WTC11 (cell line): ENCODE measurements at regions not wholly inside any gene's neighbourhood (a gene's known extent, or its start where the extent isn't known, plus 50 kb on each side); places are given as distances from the start of the nearest gene placed in this dataset.

Experiments
- ATAC-seq: fragments of 200-7000 bp; cut with Tn5 transposase; 2 replicates; pipeline ENCODE4 v1.10.0; 2021; ENCODE audit warnings: mild to moderate bottlenecking, moderate library complexity
- CTCF ChIA-PET: fragments of 300-600 bp; sonication (Branson Sonifier 250); formaldehyde crosslinking; loops from one replicate; lab custom pipeline; 2021; ENCODE audit warnings: antibody characterized with exemption; lab: Charles Lee
- POLR2A ChIA-PET: fragments of 350-600 bp; sonication (Branson Sonifier 250); formaldehyde crosslinking; loops from one replicate; lab custom pipeline; 2021; ENCODE audit warnings: antibody characterized with exemption; lab: Charles Lee
- DNase-seq: peaks from one replicate; pipeline ENCODE4 v3.0.0; 2021; ENCODE audit warnings: low spot score
- H3K27ac Mint-ChIP-seq: 2 replicates; pipeline ENCODE4 v1.8.0; 2021; ENCODE audit warnings: mixed read lengths
- H3K27me3 Mint-ChIP-seq: 2 replicates; pipeline ENCODE4 v1.8.0; 2021; ENCODE audit warnings: low read depth, mild to moderate bottlenecking, moderate library complexity, mixed read lengths
- H3K36me3 Mint-ChIP-seq: 2 replicates; pipeline ENCODE4 v1.8.0; 2021; ENCODE audit warnings: mixed read lengths
- H3K4me1 Mint-ChIP-seq: 2 replicates; pipeline ENCODE4 v1.8.0; 2022; ENCODE audit warnings: mixed read lengths
- H3K4me3 Mint-ChIP-seq: 2 replicates; pipeline ENCODE4 v1.8.0; 2021; ENCODE audit warnings: mild to moderate bottlenecking, moderate library complexity, mixed read lengths
- H3K9me3 Mint-ChIP-seq: 2 replicates; pipeline ENCODE4 v1.8.0; 2021; ENCODE audit warnings: mixed read lengths
- CREB1 ChIP-seq: sonication (generic); formaldehyde crosslinking; IDR thresholded peaks from 2 replicates; pipeline ENCODE4 v1.8.0; 2023; ENCODE audit warnings: mild to moderate bottlenecking, missing genetic modification reagents
- CREM ChIP-seq: sonication (generic); formaldehyde crosslinking; IDR thresholded peaks from 2 replicates; pipeline ENCODE4 v1.8.1; 2022; ENCODE audit warnings: mild to moderate bottlenecking, missing genetic modification reagents, moderate library complexity
- E2F1 ChIP-seq: sonication (generic); formaldehyde crosslinking; IDR thresholded peaks from 2 replicates; pipeline ENCODE4 v1.8.0; 2022; ENCODE audit warnings: mild to moderate bottlenecking, missing genetic modification reagents
- E2F4 ChIP-seq: sonication (generic); formaldehyde crosslinking; IDR thresholded peaks from 2 replicates; pipeline ENCODE4 v1.8.1; 2022; ENCODE audit warnings: low read depth, mild to moderate bottlenecking, moderate library complexity, missing genetic modification reagents, borderline replicate concordance
- ERG ChIP-seq: fragments of 250-450 bp; sonication (Bioruptor Pico); IDR thresholded peaks from 2 replicates; pipeline ENCODE4 v1.8.0; 2021; ENCODE audit warnings: mild to moderate bottlenecking
- ETV6 ChIP-seq: sonication (generic); formaldehyde crosslinking; IDR thresholded peaks from 2 replicates; pipeline ENCODE4 v1.8.1; 2022; ENCODE audit warnings: mild to moderate bottlenecking, missing genetic modification reagents
- GTF2I ChIP-seq: fragments of 250-450 bp; sonication (Bioruptor Pico); conservative IDR thresholded peaks from 2 replicates; pipeline ENCODE4 v1.4.0; 2021; ENCODE audit warnings: mild to moderate bottlenecking
- KAT7 ChIP-seq: sonication (generic); formaldehyde crosslinking; IDR thresholded peaks from 2 replicates; pipeline ENCODE4 v1.8.1; 2023; ENCODE audit warnings: missing genetic modification reagents, mild to moderate bottlenecking, borderline replicate concordance
- MAX ChIP-seq: sonication (generic); formaldehyde crosslinking; IDR thresholded peaks from 2 replicates; pipeline ENCODE4 v1.8.0; 2022; ENCODE audit warnings: mild to moderate bottlenecking, missing genetic modification reagents
- MLX ChIP-seq: sonication (generic); formaldehyde crosslinking; IDR thresholded peaks from 2 replicates; pipeline ENCODE4 v1.8.1; 2023; ENCODE audit warnings: mild to moderate bottlenecking, missing genetic modification reagents, moderate library complexity
- NFYB ChIP-seq: sonication (generic); formaldehyde crosslinking; conservative IDR thresholded peaks from 2 replicates; pipeline ENCODE4 v1.8.0; 2022; ENCODE audit warnings: low read depth, missing genetic modification reagents
- OVOL2 ChIP-seq: fragments of 250-450 bp; sonication (Bioruptor Pico); IDR thresholded peaks from 2 replicates; pipeline ENCODE4 v1.9.0; 2021; ENCODE audit warnings: mild to moderate bottlenecking, borderline replicate concordance
- TEAD4 ChIP-seq: sonication (generic); formaldehyde crosslinking; IDR thresholded peaks from 2 replicates; pipeline ENCODE4 v1.8.0; 2022; ENCODE audit warnings: mild to moderate bottlenecking, missing genetic modification reagents
- ZBTB43 ChIP-seq: sonication (generic); formaldehyde crosslinking; IDR thresholded peaks from 2 replicates; pipeline ENCODE4 v1.8.1; 2023; ENCODE audit warnings: mild to moderate bottlenecking, missing genetic modification reagents
- ZNF317 ChIP-seq: sonication (generic); formaldehyde crosslinking; IDR thresholded peaks from 2 replicates; pipeline ENCODE4 v1.8.1; 2023; ENCODE audit warnings: low read depth, mild to moderate bottlenecking, moderate library complexity, missing genetic modification reagents, borderline replicate concordance
- ZNF416 ChIP-seq: fragments of 250-450 bp; sonication (Bioruptor Pico); IDR thresholded peaks from 2 replicates; pipeline ENCODE4 v1.9.0; 2021; ENCODE audit warnings: mild to moderate bottlenecking, inconsistent platforms
- TF ChIP-seq, protein P1 (sequence below): sonication (generic); formaldehyde crosslinking; IDR thresholded peaks from 2 replicates; pipeline ENCODE4 v1.8.1; 2022; ENCODE audit warnings: mild to moderate bottlenecking, missing genetic modification reagents, moderate library complexity, borderline replicate concordance
- TF ChIP-seq, protein P2 (sequence below): fragments of 250-450 bp; sonication (Bioruptor Pico); IDR thresholded peaks from 2 replicates; pipeline ENCODE4 v1.9.0; 2021; ENCODE audit warnings: mild to moderate bottlenecking
- TF ChIP-seq, protein P3 (sequence below): sonication (generic); formaldehyde crosslinking; IDR thresholded peaks from 2 replicates; pipeline ENCODE4 v1.8.1; 2022; ENCODE audit warnings: low read depth, missing genetic modification reagents, borderline replicate concordance
- TF ChIP-seq, protein P4 (sequence below): fragments of 250-450 bp; sonication (Bioruptor Pico); IDR thresholded peaks from 2 replicates; pipeline ENCODE4 v2.1.2; 2022; ENCODE audit warnings: mild to moderate bottlenecking, moderate library complexity

GRCh38 chr21:23986214-23986613, 1621.1 kb downstream of the MRPL39 start:
- CTCF ChIA-PET = no interaction called here
- Mint-ChIP-seq H3K36me3 (peaks cover 45% of the 10 kb centered on the region), H3K27ac (no peak overlapping the region), H3K4me3 (no peak overlapping the region), H3K4me1 (no peaks in the 10 kb centered on the region)
- ATAC-seq = no peak
- no peak for DNase-seq
- TF ChIP-seq, protein P1, sequence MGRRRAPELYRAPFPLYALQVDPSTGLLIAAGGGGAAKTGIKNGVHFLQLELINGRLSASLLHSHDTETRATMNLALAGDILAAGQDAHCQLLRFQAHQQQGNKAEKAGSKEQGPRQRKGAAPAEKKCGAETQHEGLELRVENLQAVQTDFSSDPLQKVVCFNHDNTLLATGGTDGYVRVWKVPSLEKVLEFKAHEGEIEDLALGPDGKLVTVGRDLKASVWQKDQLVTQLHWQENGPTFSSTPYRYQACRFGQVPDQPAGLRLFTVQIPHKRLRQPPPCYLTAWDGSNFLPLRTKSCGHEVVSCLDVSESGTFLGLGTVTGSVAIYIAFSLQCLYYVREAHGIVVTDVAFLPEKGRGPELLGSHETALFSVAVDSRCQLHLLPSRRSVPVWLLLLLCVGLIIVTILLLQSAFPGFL (CRISPR knock-in tag) = no peak
- TF ChIP-seq NFYB (CRISPR knock-in tag) (no peak), MAX (no peak), GTF2I (no peak), CREM (no peak), ZBTB43 (no peak), E2F4 (CRISPR knock-in tag) (no peak), OVOL2 (CRISPR knock-in tag) (no peak), ZNF416 (CRISPR knock-in tag) (no peak), E2F1 (CRISPR knock-in tag) (no peak), CREB1 (CRISPR knock-in tag) (no peak), TEAD4 (no peak), ETV6 (CRISPR knock-in tag) (no peak), ZNF317 (CRISPR knock-in tag) (no peak)
- TF ChIP-seq, protein P2, sequence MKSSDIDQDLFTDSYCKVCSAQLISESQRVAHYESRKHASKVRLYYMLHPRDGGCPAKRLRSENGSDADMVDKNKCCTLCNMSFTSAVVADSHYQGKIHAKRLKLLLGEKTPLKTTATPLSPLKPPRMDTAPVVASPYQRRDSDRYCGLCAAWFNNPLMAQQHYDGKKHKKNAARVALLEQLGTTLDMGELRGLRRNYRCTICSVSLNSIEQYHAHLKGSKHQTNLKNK = no peak
- TF ChIP-seq, protein P3, sequence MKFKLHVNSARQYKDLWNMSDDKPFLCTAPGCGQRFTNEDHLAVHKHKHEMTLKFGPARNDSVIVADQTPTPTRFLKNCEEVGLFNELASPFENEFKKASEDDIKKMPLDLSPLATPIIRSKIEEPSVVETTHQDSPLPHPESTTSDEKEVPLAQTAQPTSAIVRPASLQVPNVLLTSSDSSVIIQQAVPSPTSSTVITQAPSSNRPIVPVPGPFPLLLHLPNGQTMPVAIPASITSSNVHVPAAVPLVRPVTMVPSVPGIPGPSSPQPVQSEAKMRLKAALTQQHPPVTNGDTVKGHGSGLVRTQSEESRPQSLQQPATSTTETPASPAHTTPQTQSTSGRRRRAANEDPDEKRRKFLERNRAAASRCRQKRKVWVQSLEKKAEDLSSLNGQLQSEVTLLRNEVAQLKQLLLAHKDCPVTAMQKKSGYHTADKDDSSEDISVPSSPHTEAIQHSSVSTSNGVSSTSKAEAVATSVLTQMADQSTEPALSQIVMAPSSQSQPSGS = no peak
- TF ChIP-seq, protein P4, sequence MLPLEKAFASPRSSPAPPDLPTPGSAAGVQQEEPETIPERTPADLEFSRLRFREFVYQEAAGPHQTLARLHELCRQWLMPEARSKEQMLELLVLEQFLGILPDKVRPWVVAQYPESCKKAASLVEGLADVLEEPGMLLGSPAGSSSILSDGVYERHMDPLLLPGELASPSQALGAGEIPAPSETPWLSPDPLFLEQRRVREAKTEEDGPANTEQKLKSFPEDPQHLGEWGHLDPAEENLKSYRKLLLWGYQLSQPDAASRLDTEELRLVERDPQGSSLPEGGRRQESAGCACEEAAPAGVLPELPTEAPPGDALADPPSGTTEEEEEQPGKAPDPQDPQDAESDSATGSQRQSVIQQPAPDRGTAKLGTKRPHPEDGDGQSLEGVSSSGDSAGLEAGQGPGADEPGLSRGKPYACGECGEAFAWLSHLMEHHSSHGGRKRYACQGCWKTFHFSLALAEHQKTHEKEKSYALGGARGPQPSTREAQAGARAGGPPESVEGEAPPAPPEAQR (CRISPR knock-in tag) = no peak
- TF ChIP-seq, all 79 proteins: peak for 0
- POLR2A ChIA-PET = no interaction called here
- H3K27me3 Mint-ChIP-seq = peaks cover 8% of the 10 kb centered on the region
- H3K9me3 Mint-ChIP-seq = peaks cover 66% of the 10 kb centered on the region

- TF ChIP-seq TEAD4 = no peak
- no peak for TF ChIP-seq KAT7 (CRISPR knock-in tag)
- no peak for TF ChIP-seq ERG (CRISPR knock-in tag)
- TF ChIP-seq CREB1 (CRISPR knock-in tag) = no peak
- TF ChIP-seq, protein P1 (CRISPR knock-in tag) = no peak
- TF ChIP-seq MLX = no peak
- peaks cover 49% of the 10 kb centered on the region for H3K36me3 Mint-ChIP-seq
- ChIA-PET POLR2A (no interaction called here), CTCF (no interaction called here)
- H3K4me1 Mint-ChIP-seq = no peaks in the 10 kb centered on the region
- H3K9me3 Mint-ChIP-seq = peaks cover 72% of the 10 kb centered on the region
- DNase-seq (no peak), ATAC-seq (no peak)
- peaks cover 12% of the 10 kb centered on the region for H3K27me3 Mint-ChIP-seq
- no peak overlapping the region for H3K4me3 Mint-ChIP-seq
- H3K27ac Mint-ChIP-seq = no peak overlapping the region
Measured at GRCh38 chr21:23982546-23982945, 1624.7 kb downstream of the MRPL39 start.
